ENCODE measurements at regions not wholly inside any gene's neighbourhood (a gene's known extent, or its start where the extent isn't known, plus 50 kb on each side); places are given as distances from the start of the nearest gene placed in this dataset.
A peak's percentile ranks its signal among the peaks of the same experiment; 100 is the strongest.
"Not testable (repeated sequence)": the region's sequence is repeated elsewhere in the genome, so short reads cannot be mapped to it uniquely, and the experiment has no call there.

DNA sequence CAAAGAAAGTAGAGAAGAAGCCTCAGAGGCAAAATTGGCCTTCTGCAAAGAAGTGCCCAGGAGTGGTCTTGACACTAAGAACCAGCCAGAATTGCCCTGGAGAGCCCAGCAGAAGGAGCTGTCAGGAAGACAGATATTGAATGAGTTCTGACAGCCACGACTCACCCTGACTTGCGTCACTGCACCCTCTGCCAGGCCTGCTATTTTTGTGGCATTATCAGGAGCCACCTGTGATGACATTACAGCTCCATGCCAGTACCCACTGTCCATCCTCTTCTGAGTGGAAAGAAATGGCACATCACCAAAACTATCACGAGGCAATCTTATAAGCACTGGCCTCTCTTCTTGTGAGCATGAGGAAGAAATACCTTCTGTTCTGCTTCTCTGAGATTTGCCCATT, 67.7 kb downstream of the SMIM20 start:
- DNase-seq (ENCODE audit: low read depth, low spot score) = no peak

DNA sequence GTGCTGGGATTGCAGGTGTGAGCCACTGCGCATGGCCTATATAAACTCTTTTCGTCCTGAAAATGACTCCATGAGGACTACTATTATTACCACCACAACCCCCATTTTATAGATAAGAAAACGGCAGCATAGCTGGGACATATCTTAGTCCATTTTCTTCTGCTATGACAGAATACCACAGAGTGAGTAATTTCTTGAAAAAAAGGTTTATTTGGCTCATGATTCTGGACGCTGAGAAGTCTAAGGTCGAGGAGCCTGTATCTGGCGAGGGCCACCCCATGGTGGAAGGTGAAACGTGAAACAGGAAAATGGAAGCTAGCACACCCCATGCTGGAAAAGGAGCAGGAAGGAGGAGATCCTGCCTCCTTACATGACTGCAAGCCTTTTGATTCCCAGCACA, 68.9 kb downstream of the SMIM20 start:
- no peak for DNase-seq (ENCODE audit: low read depth, low spot score)

DNA sequence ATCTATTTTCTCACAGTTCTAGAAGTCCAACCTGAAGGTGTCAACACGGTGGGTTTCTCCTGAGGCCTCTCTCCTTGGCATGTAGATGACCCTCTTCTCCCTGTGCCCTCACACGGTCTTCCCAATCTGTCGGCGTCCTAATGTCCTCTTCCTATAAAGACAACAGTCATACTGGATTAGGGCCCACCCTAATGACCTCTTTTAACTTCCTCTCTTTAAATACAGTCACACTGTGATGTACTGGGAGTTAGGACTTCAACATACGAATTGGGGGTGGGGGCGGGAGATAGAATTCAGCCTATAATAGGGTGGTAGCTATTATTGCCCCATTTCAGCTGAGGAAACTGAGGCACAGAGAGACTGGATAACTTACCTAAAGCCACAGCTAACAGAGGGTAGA, 70.2 kb downstream of the SMIM20 start:
- no peak for DNase-seq (ENCODE audit: low read depth, low spot score)

DNA sequence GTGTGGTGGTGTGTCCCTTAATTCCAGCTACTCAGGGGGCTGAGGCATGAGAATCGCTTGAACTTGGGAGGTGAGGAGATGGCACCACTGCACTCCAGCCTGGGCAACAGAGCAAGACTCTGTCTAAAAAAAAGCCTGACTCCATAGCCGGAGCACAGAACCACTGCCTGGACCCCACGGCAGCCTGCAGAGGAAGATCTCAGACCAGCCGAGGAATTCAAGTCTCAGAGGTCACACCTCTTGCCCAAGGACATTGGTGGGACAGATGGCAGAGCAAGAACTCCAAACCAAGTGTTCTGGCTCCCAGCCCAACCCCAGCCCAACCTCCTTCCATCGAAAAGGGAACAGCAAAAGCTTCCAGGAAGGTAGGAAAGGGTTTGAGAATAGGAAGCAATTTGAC, 70.8 kb downstream of the SMIM20 start:
- no peak for DNase-seq (ENCODE audit: low read depth, low spot score)

DNA sequence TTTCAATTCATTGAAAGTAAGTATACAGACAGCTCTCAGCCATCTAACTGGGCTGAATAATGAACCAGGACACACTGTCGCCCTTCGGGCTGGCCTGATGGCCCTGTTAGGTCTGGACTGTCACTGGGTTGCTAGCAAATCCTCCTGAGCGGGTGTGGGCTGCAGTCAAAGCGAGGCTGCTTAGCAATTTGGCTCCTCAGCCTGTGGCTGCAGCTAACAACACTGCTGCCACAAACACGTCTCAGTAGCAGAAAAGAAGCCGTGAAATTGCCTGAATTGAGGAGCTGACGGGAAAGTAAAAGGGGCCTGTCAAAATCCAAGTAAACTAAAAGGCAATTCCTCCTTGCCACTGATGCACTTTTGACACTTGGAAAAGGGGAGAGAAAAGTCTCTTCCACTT, 72.8 kb downstream of the SMIM20 start:
- DNase-seq (ENCODE audit: low read depth, low spot score) = peak; percentile 20

DNA sequence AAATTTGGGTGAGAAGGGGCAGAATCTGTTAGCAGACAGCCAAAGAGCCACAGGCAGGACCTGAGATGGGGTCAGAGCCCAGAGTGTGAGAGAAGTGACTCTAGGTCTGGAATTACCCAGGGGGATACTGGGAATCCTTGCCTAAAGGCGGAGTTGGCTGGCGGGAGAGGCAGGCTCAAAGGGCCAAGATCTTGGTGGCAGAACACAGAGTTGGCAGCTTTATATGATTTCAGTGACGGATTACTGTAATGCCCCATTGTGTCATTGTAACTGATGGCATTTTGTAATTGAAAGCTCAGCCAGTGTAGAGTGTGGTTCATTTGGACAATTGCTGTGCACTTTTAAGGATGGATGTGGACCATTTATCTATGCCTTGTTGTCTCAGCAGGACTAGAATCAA, 77.3 kb downstream of the SMIM20 start:
- no peak for DNase-seq (ENCODE audit: low read depth, low spot score)

DNA sequence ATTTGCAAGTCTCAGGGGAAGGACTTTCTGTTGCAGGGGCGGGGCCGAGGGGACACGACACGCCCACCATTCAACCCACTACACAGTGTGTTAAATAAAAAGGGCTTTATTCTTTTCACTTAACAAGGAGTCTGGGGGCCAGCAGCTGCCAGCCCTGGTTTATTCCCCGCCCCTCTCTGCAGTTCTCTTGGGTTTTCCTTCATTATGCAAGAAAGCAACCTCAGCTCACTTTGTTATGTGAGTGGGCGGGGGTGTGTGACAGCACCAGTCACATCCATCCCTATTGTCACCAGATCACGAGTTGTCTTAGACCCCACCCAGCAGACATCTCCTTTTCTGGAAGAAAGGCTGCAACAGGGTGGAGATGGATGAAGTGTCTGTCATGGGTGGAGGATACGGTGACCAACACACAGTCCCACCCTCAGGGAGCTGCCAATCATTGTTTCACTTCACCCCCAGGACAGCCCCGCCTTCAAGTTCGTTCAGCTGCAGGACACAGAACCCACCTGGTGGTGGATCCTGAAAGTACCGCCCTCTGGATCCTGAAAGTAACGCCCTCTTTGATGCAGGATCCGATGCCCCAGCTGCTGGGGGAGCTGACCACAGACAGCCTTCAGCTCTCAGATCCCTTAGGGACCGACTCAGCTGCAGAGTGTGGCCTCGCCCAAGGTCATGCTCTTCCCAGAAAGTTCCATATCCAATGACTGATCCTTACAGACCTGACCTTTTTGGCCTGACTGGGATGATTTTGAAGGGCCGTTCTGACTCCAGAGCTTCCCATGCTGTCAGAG, 79.6 kb downstream of the SMIM20 start:
- DNase-seq (ENCODE audit: low read depth, low spot score) = peak; percentile 26

DNA sequence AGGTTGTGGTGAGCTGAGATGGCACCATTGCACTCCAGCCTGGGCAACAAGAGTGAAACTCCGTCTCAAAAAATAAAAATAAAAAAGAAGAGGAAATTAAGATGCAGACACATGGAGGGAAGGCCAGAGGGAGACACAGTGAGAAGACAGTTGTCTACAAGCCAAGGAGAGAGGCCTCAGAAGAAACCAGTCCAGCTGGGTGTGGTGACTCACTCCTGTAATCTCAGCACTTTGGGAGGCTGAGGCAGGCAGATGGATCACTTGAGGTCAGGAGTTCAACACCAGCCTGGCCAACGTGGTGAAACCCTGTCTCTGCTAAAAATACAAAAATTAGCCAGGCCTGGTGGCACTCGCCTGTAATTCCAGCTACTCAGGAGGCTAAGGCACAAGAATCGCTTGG, 80.6 kb downstream of the SMIM20 start:
- not testable (repeated sequence) for DNase-seq (ENCODE audit: low read depth, low spot score)

DNA sequence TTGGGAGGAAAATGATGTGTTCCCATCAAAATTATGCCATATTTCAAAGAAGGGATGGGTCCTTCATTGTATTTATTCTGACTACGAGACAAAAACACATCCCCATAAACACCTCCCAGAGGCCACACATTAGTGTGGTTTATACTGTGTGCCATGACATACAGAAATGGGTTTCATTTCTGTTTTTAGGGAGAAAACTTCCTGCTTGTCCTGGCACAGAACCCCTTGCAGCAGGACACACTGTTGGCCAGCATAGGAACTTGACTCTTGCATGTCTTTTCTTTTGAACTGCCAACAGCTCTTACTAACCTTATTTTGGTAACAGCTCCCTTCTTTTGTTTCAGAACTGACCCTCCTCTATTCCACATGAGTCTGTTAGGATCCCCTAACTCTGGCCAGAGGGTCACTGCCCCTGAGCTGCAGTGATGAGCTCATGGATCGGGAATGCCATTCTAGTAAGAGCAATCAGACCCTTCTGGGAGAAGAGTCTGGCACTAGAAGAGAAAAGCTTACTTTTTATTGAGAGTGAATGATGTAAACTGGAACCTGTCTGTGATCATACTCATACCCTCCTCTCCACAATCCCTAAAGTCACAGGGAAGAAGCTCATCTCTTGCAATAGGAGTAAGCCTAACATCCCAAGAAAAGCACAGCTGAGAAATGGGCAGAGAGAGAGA, 86.4 kb downstream of the SMIM20 start:
- peak; percentile 26 for DNase-seq (ENCODE audit: low read depth, low spot score)

DNA sequence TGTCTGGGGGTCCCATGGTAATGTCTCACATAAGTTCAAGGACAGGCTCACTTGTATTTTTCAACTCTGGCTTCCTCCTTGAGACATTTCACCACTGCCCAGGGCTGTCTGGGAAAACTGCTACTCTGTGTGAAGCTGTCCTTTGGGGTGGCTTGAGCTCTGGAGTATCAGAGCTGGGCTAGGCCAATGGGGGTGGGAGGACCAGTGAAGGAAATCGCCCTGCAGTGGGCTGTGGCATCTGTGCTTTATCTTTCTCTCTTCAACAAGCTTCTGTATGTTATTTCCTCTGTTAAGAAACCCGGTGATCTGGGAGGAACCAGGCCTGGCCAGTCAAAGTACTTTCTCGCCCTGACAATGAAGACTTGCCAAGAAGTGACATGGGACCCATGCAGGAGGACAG, 87.4 kb downstream of the SMIM20 start:
- DNase-seq (ENCODE audit: low read depth, low spot score) = no peak

DNA sequence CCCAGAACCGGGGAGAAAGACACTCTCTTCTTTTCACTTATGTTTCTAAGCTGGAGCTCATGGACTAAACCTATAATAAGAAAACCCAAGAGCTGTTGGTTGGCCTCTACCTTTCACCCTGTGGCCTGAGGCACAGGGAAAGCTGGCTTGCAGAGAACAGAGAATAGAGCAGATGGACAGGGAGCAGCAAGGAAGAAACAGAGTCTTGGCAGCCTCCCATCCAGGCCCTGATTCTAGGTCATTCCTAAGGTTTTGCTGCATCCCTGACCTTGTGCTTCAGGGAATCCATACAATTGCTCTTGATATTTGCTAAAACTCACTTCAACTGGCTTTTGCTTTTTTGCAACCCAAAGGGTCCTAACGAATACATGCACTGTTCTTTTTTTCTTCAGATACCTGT, 87.8 kb downstream of the SMIM20 start:
- DNase-seq (ENCODE audit: low read depth, low spot score) = no peak

DNA sequence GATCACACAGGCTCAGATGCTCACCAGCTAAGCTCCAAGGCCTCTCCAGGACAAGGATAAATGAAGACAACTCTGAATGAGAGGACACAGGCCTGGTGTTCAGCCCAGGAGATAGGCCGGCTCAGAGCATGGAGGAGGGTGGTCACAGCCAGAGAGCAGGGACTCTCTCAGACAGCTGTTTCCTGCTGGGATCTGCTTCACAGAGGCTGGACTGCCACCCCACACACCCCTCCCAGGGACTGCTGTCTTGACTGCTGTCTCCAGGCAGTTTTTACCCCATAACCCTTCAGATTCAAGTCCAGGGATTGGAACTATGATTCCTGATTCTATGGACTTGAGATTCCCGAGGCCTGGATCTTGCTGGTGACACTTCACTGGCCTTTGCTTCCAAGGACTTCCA, 89.0 kb downstream of the SMIM20 start:
- DNase-seq (ENCODE audit: low read depth, low spot score) = no peak

DNA sequence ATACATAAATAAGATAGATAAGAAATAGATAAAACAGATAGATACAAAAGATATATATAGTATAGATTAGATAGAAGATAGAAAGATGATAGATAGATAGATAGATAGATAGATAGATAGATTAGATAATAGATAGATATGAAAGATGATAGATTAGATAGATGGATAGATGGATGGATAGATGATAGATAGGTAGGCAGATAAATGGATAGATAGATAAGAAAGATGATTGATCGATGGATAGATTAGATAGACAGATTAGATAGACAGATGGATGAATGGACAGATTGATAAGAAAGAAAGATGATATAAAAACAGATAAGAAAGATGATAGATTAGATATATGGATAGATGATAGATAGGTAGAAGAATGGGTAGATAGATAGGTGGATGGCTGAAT, 90.3 kb downstream of the SMIM20 start:
- DNase-seq (ENCODE audit: low read depth, low spot score) = no peak

DNA sequence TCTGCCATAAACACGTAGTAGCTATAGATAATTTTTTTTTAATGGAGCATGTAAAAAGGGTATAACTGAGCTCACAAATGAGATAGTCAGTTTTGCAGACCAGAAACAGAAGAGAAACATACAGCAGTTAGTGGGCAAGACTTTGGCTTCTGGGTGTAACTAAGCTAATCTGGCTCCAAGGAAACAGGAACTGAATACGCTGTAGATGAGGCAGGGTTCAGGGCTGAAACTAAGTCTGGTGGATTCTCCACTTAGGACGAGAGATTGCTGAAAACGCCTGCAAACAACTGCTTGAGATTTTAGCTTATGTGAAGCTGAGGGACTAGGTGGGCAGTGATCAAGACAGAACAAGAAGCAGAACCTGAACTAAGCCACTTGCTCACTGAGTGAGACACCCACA, 91.7 kb downstream of the SMIM20 start:
- no peak for DNase-seq (ENCODE audit: low read depth, low spot score)

DNA sequence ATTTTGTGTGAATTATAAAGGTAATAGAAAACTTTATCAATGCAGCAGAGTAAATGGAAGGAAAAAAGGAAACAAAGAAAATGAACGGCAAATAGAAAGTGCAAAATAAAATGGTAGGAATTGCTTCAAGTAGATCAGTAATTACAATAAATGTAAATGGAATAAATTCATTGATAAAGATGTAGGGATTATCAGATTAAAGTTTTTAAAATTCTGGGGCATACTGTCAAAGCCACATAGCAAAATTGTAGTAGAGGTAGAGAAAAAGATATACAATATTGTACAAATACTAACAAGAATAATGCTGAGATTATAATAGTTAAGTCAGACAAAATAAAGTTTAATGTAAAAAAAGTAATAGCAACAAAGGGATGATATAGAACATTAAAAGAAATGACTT, 94.7 kb downstream of the SMIM20 start:
- no peak for DNase-seq (ENCODE audit: low read depth, low spot score)

DNA sequence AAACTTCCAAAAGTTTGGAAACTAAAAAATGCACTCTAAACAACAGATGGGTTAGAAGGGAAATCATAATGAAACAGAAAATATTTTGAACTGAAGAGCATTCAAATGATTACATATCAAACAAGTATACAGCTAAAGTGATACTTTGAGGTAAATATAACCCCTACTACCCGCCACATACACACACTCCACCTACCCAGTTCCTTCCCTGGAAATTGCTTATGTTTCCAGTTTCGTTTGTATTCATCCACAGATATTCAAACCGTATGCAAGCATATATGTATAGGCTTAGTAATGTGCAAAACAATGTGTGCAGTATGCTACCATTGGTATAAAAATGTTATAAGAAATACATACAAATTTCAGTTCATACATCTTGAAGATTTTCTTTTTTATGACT, 95.5 kb downstream of the SMIM20 start:
- DNase-seq (ENCODE audit: low read depth, low spot score) = no peak

DNA sequence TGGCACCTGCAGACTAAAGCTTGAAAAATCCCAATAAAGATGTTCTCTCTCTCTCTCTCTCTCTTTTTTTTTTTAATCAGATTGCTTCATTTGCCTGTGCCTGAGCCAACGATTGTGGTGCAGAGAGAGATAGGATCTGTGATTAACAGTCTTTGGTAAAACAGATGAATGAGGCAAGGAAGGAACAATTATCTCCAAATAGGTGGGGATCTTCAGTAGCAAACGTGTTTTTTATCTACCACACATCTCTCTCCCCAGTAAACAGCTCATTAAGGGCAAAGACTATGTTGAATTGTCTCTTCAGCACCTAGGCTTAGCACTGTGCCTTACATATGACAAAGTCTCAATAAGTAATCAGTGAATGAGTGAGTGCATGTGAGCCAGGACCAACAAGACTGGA, 96.3 kb downstream of the SMIM20 start:
- no peak for DNase-seq (ENCODE audit: low read depth, low spot score)

DNA sequence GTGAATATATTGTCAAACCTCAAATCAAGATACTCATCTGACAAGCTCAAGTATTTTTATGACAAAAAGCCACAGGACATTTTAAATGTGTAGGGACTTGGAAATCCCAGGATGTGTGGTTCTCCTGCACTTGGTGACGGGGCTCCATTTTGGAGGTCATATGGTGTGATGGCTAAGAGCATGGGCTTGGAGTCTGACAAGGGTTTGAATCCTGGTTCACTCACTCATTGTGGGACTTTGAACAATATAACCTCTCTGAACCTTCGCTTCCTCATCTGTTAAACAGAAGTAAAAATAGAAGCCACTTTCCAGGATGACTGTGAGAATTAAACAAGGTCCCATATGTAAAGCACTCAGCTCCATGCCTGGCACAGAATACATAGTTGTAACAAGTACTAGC, 99.6 kb downstream of the SMIM20 start:
- DNase-seq (ENCODE audit: low read depth, low spot score) = no peak

DNA sequence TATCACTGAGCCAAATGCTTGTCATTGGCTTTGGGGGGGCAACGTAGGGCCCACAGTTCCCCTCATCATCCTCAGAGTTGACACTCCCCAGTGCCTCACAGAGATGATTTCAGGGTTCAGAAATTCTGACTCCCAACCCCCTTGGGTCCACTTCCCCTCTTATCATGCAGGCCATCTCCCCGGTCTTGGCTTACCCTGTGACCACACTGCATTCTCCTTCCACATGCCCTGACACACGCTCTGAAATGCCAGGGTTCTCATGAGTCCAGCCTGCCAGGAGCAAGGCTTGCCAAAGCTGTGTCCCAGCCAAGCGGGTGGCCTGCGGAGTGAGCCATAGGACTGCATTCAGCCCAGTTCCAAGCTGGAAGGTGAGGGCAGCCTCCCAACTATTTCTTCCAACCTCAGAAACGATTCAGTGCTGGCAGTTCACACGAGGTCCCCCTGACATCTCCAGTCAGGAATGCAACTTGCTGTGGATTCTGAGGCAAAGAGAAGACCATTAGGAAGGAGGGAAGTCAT, 101.2 kb downstream of the SMIM20 start:
- peak; percentile 98 for DNase-seq (ENCODE audit: low read depth, low spot score)

DNA sequence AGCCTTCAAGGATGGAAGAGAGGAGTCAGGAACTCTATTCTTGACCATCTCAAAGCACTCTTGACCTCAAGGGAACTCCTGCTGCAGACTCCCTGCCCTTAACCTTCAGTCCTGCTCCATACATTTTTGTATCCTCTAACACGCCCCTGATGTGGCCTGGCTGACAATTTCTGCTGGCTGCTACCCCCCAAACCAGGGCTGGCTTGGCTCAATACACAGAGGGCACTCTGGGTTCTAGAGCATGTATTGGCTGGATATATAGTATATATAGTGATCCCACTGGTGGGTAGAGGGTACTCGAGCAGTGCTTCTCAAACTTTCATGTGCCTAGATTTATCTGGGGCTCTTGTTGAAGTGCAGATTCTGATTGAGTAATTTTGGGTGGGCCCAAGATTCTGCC, 101.9 kb downstream of the SMIM20 start:
- no peak for DNase-seq (ENCODE audit: low read depth, low spot score)

DNA sequence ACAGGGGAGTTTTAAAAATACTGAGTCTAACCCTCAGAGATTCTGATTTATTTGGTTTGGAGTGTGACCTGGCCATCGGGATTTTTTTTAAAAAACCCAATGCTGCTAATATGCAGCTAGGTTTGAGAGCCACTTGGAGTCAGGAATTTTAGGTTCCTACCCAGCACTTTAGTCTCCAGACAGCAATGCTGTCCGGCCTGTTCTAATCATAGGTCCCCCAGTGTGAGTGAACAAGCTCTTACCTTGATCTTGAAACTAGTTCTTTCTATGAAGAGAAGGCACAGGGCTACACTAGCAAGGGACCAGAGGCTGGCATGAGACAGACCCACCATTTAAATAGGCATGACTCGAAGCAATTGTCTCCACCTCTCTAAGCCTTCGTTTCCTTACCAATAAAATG, 103.5 kb downstream of the SMIM20 start:
- DNase-seq (ENCODE audit: low read depth, low spot score) = no peak

DNA sequence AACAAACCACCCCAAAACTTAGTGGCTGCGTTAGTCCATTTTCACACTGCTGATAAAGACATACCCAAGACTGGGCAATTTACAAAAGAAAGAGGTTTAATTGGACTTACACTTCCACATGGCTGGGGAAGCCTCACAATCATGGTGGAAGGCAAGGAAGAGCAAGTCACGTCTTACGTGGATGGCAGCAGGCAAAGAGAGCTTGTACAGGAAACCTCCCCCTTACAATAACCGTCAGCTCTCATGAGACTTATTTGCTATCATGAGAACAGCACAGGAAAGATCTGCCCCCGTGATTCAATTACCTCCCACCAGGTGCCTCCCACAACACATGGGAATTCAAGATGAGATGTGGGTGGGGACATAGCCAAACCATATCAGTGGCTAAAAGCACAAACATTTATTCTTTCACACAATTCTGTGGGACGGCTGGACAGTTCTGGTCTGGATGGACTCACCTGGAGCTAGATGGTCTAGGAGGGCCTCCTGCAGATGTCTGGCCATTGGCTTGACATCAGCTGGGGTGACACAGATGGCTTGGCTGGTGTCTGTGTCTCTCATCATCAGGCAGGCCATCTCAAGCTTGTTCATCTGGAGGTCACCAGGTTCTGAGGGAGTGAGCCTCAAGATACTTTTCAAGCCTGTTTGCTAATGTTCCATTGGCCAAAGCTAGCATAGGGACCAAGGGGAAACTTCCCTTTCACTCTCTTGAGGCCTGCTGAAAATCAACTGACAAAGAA, 104.1 kb downstream of the SMIM20 start:
- not testable (repeated sequence) for DNase-seq (ENCODE audit: low read depth, low spot score)

All from astrocyte of the hippocampus (primary cell).